ENCODE measurements at regions not wholly inside any gene's neighbourhood (a gene's known extent, or its start where the extent isn't known, plus 50 kb on each side); places are given as distances from the start of the nearest gene placed in this dataset.

DNA sequence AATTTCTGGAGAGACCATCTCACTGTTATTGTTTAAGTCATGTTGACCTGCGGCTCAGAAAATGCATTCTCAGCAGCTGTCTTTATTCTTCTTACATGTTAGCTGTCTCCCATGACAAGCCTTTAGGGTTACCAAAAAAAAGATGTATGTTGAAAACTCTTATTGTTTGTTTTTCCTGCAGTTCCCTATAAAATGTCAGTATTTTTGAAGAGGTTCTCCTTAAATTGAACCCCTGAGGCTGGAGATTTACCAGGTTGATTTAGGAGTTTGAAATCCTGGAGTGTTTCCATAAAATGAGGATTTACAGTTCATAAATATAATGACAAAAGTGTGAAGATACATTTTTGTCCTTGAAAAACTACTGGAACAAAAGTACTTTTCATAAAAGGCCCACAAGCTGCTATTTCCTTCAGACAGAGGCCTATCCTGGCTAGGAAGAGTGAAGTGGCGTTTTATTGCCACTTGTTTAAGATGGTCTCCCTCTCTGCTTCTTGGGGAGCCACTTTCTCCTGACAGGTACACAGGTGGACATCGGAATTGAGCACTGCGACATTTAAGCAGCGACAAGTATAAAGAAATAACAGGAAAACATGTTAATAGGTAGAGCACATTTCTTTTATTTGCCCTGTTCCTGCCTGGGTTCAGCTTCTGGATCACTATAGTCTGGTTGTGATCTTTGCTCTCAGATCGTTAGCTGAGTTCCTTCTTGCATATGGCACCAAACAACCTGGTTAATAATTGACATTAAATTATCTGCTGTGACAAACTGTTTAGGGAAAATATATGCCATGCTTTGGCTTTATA, 344.8 kb upstream of the RPS23 start:
- peaks cover 21% of the 10 kb centered on the region for H3K4me1 ChIP-seq (replicated peaks)
- H3K27ac ChIP-seq = no peak overlapping the region
- H3K4me3 ChIP-seq = no peak overlapping the region
- no peaks in the 10 kb centered on the region for H3K36me3 ChIP-seq
- H3K27me3 ChIP-seq (replicated peaks) = peaks cover 14% of the 10 kb centered on the region
- no peaks in the 10 kb centered on the region; the same call in 1 of the 2 replicates for H3K9me3 ChIP-seq (replicated peaks)
- no peak for DNase-seq (ENCODE audit: low read depth in 1 of 2, low spot score in 2 of 2)

- Histone ChIP-seq H3K9me3 (replicated peaks) (no peaks in the 10 kb centered on the region; the same call in 1 of the 2 replicates), H3K27ac (no peak overlapping the region), H3K4me1 (replicated peaks) (peaks cover 21% of the 10 kb centered on the region), H3K27me3 (replicated peaks) (peaks cover 14% of the 10 kb centered on the region), H3K4me3 (no peak overlapping the region), H3K36me3 (no peaks in the 10 kb centered on the region)
- no peak for DNase-seq (ENCODE audit: low read depth in 1 of 2, low spot score in 2 of 2)
These were observed 344.1 kb upstream of the RPS23 start for GRCh38 chr5:82622205-82622604.

- Histone ChIP-seq H3K27ac (no peak overlapping the region), H3K4me1 (replicated peaks) (peaks cover 21% of the 10 kb centered on the region), H3K27me3 (replicated peaks) (peaks cover 14% of the 10 kb centered on the region), H3K36me3 (no peaks in the 10 kb centered on the region), H3K4me3 (no peak overlapping the region), H3K9me3 (replicated peaks) (no peaks in the 10 kb centered on the region; the same call in 1 of the 2 replicates)
- peak; percentile 53 to 72 for DNase-seq (ENCODE audit: low read depth in 1 of 2, low spot score in 2 of 2)
These were observed 342.9 kb upstream of the RPS23 start for GRCh38 chr5:82620957-82621600.

- peaks cover 14% of the 10 kb centered on the region for H3K27me3 ChIP-seq (replicated peaks)
- no peaks in the 10 kb centered on the region for H3K9me3 ChIP-seq (replicated peaks)
- no peak overlapping the region for H3K27ac ChIP-seq
- H3K36me3 ChIP-seq = no peaks in the 10 kb centered on the region
- H3K4me3 ChIP-seq = no peak overlapping the region
- H3K4me1 ChIP-seq (replicated peaks) = peaks cover 20% of the 10 kb centered on the region
- DNase-seq (ENCODE audit: low read depth in 1 of 2, low spot score in 2 of 2) = no peak
These were observed 340.9 kb upstream of the RPS23 start for GRCh38 chr5:82619097-82619496.

DNA sequence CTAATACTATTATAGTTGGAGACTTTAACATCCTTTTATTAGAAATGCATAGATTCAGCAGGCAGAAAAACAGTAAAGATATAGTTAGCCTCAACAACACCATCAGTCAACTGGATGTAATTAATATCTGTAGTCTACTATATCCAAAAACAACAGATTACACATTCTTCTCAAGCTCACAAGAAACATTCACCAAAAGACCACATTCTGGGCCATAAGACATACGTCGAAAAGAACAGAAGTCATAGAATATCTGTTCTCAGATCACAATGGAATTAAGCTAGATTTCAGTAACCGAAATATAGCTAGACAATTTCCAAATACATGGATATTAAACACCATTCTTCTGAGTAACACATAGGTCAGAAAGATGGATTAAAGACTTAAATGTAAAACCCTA, 336.6 kb upstream of the RPS23 start:
- Histone ChIP-seq H3K4me3 (no peak overlapping the region), H3K9me3 (replicated peaks) (no peaks in the 10 kb centered on the region), H3K4me1 (replicated peaks) (no peaks in the 10 kb centered on the region), H3K36me3 (no peaks in the 10 kb centered on the region), H3K27ac (no peak overlapping the region), H3K27me3 (replicated peaks) (peaks cover 3% of the 10 kb centered on the region)
- DNase-seq (ENCODE audit: low read depth in 1 of 2, low spot score in 2 of 2) = no peak

DNA sequence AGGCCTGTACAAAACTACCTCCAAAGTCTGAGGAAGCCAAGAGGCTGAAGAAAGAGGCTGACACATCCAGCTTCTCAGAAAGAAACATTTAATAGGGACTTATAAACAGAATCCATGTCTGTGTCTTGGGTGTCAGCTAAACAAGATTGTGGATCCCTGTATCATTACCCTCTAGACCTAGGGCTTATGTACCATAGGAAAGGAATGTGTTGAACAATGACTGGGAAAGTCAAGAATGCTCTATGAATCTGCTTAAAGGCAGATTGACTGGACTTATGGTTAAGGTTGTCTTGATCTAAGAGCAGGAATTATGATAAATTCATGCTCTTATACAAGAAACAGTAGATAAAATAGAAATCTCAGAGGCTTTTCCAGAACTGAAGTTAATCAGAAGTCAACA, 335.7 kb upstream of the RPS23 start:
- no peaks in the 10 kb centered on the region for H3K36me3 ChIP-seq
- no peak overlapping the region for H3K27ac ChIP-seq
- H3K27me3 ChIP-seq (replicated peaks) = no peaks in the 10 kb centered on the region
- no peaks in the 10 kb centered on the region for H3K4me1 ChIP-seq (replicated peaks)
- DNase-seq (ENCODE audit: low read depth in 1 of 2, low spot score in 2 of 2) = no peak
- no peak overlapping the region for H3K4me3 ChIP-seq
- H3K9me3 ChIP-seq (replicated peaks) = no peaks in the 10 kb centered on the region

DNA sequence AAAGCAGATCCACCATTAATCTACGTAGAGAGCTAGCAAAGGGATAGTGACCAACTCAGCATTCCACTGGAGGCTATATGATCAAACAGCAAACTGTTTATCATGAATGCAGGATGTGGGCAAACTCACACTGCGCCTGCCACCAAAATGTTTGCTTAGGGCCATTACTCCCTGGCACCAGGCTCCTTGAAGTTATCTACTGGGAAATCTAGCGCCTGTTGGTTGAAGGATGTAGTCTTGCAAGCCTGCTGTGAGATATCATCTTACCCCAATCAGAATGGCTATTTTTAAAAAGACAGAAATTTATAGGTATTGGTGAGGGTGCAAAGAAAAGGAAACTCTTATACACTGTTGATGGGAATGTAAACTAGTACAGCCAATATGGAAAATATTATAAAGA, 332.5 kb upstream of the RPS23 start:
- Histone ChIP-seq H3K36me3 (no peaks in the 10 kb centered on the region), H3K27ac (no peak overlapping the region), H3K9me3 (replicated peaks) (no peaks in the 10 kb centered on the region), H3K4me3 (no peak overlapping the region), H3K27me3 (replicated peaks) (no peaks in the 10 kb centered on the region; the same call in 1 of the 2 replicates), H3K4me1 (replicated peaks) (no peaks in the 10 kb centered on the region)
- DNase-seq (ENCODE audit: low read depth in 1 of 2, low spot score in 2 of 2) = no peak

- Histone ChIP-seq H3K36me3 (no peaks in the 10 kb centered on the region), H3K27ac (no peak overlapping the region), H3K9me3 (replicated peaks) (no peaks in the 10 kb centered on the region), H3K4me1 (replicated peaks) (no peaks in the 10 kb centered on the region), H3K4me3 (no peak overlapping the region), H3K27me3 (replicated peaks) (no peaks in the 10 kb centered on the region; the same call in 1 of the 2 replicates)
- DNase-seq (ENCODE audit: low read depth in 1 of 2, low spot score in 2 of 2) = no peak
These were observed 327.4 kb upstream of the RPS23 start for GRCh38 chr5:82605441-82605973.

GRCh38 chr5:82603033-82603987, 325.2 kb upstream of the RPS23 start:
- no peaks in the 10 kb centered on the region; the same call in 1 of the 2 replicates for H3K27me3 ChIP-seq (replicated peaks)
- no peaks in the 10 kb centered on the region for H3K9me3 ChIP-seq (replicated peaks)
- no peak overlapping the region for H3K27ac ChIP-seq
- no peak for DNase-seq (ENCODE audit: low read depth in 1 of 2, low spot score in 2 of 2)
- no peak overlapping the region for H3K4me3 ChIP-seq
- H3K4me1 ChIP-seq (replicated peaks) = no peaks in the 10 kb centered on the region
- no peaks in the 10 kb centered on the region for H3K36me3 ChIP-seq

- Histone ChIP-seq H3K27me3 (replicated peaks) (0 out of 2 replicates have a peak, but pooled peaks cover 3% of the 10 kb centered on the region), H3K9me3 (replicated peaks) (no peaks in the 10 kb centered on the region), H3K36me3 (no peaks in the 10 kb centered on the region), H3K4me3 (no peak overlapping the region), H3K27ac (no peak overlapping the region), H3K4me1 (replicated peaks) (no peaks in the 10 kb centered on the region)
- no peak for DNase-seq (ENCODE audit: low read depth in 1 of 2, low spot score in 2 of 2)
These were observed 323.7 kb upstream of the RPS23 start for GRCh38 chr5:82601861-82602260.

GRCh38 chr5:82601077-82601476, 322.9 kb upstream of the RPS23 start:
- H3K4me3 ChIP-seq = no peak overlapping the region
- DNase-seq (ENCODE audit: low read depth in 1 of 2, low spot score in 2 of 2) = no peak
- H3K27me3 ChIP-seq (replicated peaks) = 0 out of 2 replicates have a peak, but pooled peaks cover 3% of the 10 kb centered on the region
- H3K4me1 ChIP-seq (replicated peaks) = no peaks in the 10 kb centered on the region
- no peak overlapping the region for H3K27ac ChIP-seq
- no peaks in the 10 kb centered on the region for H3K9me3 ChIP-seq (replicated peaks)
- no peaks in the 10 kb centered on the region for H3K36me3 ChIP-seq

- DNase-seq (ENCODE audit: low read depth in 1 of 2, low spot score in 2 of 2) = no peak
- no peak overlapping the region for H3K4me3 ChIP-seq
- H3K4me1 ChIP-seq (replicated peaks) = no peaks in the 10 kb centered on the region
- 0 out of 2 replicates have a peak, but pooled peaks cover 3% of the 10 kb centered on the region for H3K27me3 ChIP-seq (replicated peaks)
- no peaks in the 10 kb centered on the region for H3K36me3 ChIP-seq
- H3K9me3 ChIP-seq (replicated peaks) = no peaks in the 10 kb centered on the region
- no peak overlapping the region for H3K27ac ChIP-seq
These were observed 321.5 kb upstream of the RPS23 start for GRCh38 chr5:82599692-82600091.

GRCh38 chr5:82599030-82599429, 320.9 kb upstream of the RPS23 start:
- H3K4me3 ChIP-seq = no peak overlapping the region
- H3K9me3 ChIP-seq (replicated peaks) = no peaks in the 10 kb centered on the region
- H3K27ac ChIP-seq = no peak overlapping the region
- 0 out of 2 replicates have a peak, but pooled peaks cover 3% of the 10 kb centered on the region for H3K27me3 ChIP-seq (replicated peaks)
- H3K4me1 ChIP-seq (replicated peaks) = no peaks in the 10 kb centered on the region
- no peak for DNase-seq (ENCODE audit: low read depth in 1 of 2, low spot score in 2 of 2)
- H3K36me3 ChIP-seq = no peaks in the 10 kb centered on the region

All from SJSA1 (cell line).